HG02798 (cell line): ENCODE measurements at regions not wholly inside any gene's neighbourhood (a gene's known extent, or its start where the extent isn't known, plus 50 kb on each side); places are given as distances from the start of the nearest gene placed in this dataset.
"Not testable (repeated sequence)": the region's sequence is repeated elsewhere in the genome, so short reads cannot be mapped to it uniquely, and the experiment has no call there.

Source experiments
- ATAC-seq: cut with Tn5 transposase; IDR thresholded peaks from one replicate; pipeline ENCODE4 v1.9.1; 2021; ENCODE audit warnings: mild to moderate bottlenecking; ENCODE audit not compliant: unreplicated experiment, poor library complexity

DNA sequence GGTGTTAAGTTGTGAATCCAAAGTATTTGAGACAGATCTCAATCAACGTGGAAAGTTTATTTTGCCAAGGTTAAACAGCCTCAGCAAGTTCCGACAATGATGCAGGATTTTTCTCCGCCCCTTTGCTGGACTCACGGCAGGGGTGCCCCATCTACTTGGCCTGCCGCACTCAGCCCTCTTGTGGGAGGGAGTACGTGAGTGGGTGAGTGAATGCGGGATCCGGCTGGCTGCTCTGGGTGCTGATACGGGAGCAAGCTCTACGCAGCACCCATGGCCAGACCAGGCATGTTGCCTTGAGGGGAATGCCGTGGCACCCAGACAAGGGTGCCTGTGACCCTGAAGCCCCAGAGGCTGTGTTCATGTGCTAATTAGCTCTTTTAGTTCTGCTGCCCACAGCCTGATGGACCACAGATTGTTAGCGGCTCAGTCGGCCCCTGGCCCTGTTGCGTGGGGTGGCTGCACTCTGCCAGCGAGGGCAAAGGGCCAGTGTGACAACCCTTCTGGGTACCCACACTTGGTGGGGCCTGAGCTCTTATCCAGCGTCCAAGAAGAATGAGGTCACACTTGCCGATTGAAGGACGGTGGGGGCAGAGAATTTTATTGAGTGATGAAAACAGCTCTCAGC, 81.2 kb upstream of the FAM153A start:
- ATAC-seq: not testable (repeated sequence)

GRCh38 chr5:177857642-177858200, 75.0 kb upstream of the FAM153A start:
- not testable (repeated sequence) for ATAC-seq

GRCh38 chr5:177856474-177856873, 73.8 kb upstream of the FAM153A start:
- ATAC-seq: not testable (repeated sequence)

DNA sequence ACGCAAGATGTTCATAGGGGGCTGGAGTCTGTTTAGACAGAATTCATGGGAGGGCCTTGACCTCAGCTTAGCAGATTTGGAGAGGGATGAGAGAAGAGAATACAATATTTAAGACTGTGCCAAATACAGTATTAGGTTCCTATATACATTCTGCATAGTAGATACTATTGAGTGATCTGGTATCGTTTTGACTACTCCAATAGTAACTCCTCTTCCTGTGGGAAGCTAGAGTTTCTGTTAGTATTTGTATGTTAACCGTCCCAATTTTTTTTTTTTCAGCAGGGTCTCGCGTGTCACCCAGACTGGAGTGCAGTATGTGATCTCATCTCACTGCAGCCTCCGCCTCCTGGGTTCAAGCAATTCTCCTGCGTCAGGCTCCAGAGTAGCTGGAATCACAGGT, 65.2 kb upstream of the FAM153A start:
- not testable (repeated sequence) for ATAC-seq

GRCh38 chr5:177846598-177846997, 63.9 kb upstream of the FAM153A start:
- not testable (repeated sequence) for ATAC-seq

DNA sequence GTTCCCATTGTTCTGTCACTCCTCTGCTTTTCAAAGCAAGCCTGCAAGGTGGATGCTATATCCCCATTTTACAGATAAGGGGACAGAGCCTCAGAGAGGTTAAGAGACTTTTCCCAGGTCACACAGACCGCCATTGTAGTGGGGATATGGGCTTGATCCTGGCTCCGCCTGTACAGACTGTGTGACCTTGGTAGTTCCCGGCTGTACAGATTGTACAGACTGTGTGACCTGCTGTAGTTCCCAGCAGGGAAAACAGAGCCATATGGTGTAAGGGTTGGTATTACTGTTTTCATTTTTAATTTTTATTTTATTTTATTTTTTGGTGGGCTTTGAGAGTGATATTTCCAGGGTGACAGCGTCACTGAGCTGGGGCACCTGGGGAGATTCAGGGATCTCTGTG, 63.2 kb upstream of the FAM153A start:
- not testable (repeated sequence) for ATAC-seq

DNA sequence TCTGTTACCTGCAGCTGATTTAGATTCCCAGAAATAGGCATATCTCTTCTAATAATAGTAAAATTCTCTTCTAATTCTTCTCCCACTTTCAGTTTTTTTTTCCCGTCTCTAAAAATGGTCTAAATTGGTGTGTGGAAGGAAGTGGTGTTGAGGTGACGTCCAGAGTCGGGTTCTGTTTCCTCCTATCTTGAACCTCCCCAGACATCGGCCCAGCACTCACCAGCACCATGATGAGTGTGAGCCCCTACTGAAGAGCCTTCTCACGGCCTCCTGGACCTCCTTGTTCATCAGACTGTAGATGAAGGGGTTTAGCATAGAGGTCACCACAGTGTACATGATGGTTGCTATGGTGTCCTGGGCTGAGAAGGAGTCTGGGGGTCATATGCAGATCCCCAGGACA, 53.5 kb upstream of the FAM153A start:
- ATAC-seq: not testable (repeated sequence)
